CD4-positive, alpha-beta T cell treated with Interleukin-6 for 4 hours (primary cell): ENCODE measurements at regions not wholly inside any gene's neighbourhood (a gene's known extent, or its start where the extent isn't known, plus 50 kb on each side); places are given as distances from the start of the nearest gene placed in this dataset.

ENCODE experiments used
- DNase-seq: peaks from one replicate; pipeline ENCODE4 v3.0.0-alpha.2; 2020; ENCODE audit warnings: mixed read lengths

- no peak for DNase-seq
Observed at GRCh38 chr22:48520207-48520606, 1307.5 kb downstream of the BRD1 start.

- DNase-seq: no peak
Observed at GRCh38 chr22:48517039-48518030, 1310.3 kb downstream of the BRD1 start.

GRCh38 chr22:48516571-48516970, 1311.1 kb downstream of the BRD1 start:
- no peak for DNase-seq

- no peak for DNase-seq
Observed at GRCh38 chr22:48515571-48516200, 1312.0 kb downstream of the BRD1 start.

- DNase-seq: no peak
Observed at GRCh38 chr22:48513929-48514328, 1313.7 kb downstream of the BRD1 start.

GRCh38 chr22:48513446-48513845, 1314.2 kb downstream of the BRD1 start:
- no peak for DNase-seq

GRCh38 chr22:48511781-48512327, 1315.8 kb downstream of the BRD1 start:
- DNase-seq: no peak

- no peak for DNase-seq
Observed at GRCh38 chr22:48511211-48511610, 1316.5 kb downstream of the BRD1 start.

GRCh38 chr22:48510599-48510998, 1317.1 kb downstream of the BRD1 start:
- DNase-seq: no peak

- no peak for DNase-seq
Observed at GRCh38 chr22:48507595-48508350, 1319.9 kb downstream of the BRD1 start.

GRCh38 chr22:48507171-48507570, 1320.5 kb downstream of the BRD1 start:
- no peak for DNase-seq

- DNase-seq: no peak
Observed at GRCh38 chr22:48506506-48507145, 1321.0 kb downstream of the BRD1 start.

GRCh38 chr22:48505891-48506290, 1321.8 kb downstream of the BRD1 start:
- no peak for DNase-seq

- DNase-seq: no peak
Observed at GRCh38 chr22:48504519-48505140, 1323.0 kb downstream of the BRD1 start.

GRCh38 chr22:48503876-48504275, 1323.8 kb downstream of the BRD1 start:
- no peak for DNase-seq

- no peak for DNase-seq
Observed at GRCh38 chr22:48503035-48503625, 1324.5 kb downstream of the BRD1 start.

- no peak for DNase-seq
Observed at GRCh38 chr22:48501231-48501750, 1326.4 kb downstream of the BRD1 start.

GRCh38 chr22:48500471-48501230, 1327.0 kb downstream of the BRD1 start:
- DNase-seq: no peak

- DNase-seq: no peak
Observed at GRCh38 chr22:48499456-48500425, 1327.9 kb downstream of the BRD1 start.
